ENCODE measurements at regions not wholly inside any gene's neighbourhood (a gene's known extent, or its start where the extent isn't known, plus 50 kb on each side); places are given as distances from the start of the nearest gene placed in this dataset.

DNA sequence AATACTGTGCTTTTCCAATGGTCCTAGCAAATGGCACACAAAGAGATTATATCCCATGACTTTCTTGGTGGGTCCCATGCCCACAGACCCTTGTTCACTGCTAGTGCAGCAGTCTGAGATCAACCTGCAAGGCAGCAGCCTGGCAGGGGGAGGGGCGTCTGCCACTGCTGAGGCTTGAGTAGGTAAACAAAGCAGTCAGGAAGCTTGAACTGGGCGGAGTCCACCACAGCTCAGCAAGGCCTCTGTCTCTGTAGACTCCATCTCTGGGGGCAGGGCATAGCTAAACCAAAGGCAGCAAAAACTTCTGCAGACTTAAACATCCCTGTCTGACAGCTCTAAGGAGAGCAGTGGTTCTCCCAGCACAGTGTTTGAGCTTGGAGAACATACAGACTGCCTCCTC lies 82.9 kb downstream of the ZNF737 start:
- DNase-seq, result no peak
- Histone ChIP-seq H3K79me2 (ENCODE audit: low read depth) (no peaks in the 10 kb centered on the region), H2AFZ (no peak overlapping the region), H3K9me3 (ENCODE audit: insufficient read depth, low read depth) (0 out of 2 replicates have a peak, but pooled peaks cover 3% of the 10 kb centered on the region), H3K36me3 (ENCODE audit: low read depth) (no peaks in the 10 kb centered on the region), H4K20me1 (ENCODE audit: insufficient read depth) (no peaks in the 10 kb centered on the region), H3K9me2 (ENCODE audit: insufficient read depth) (no peaks in the 10 kb centered on the region), H3K27me3 (ENCODE audit: insufficient read depth, low read depth) (no peaks in the 10 kb centered on the region), H3K27ac (no peak overlapping the region), H3K4me1 (replicated peaks; ENCODE audit: insufficient read depth) (no peaks in the 10 kb centered on the region), H3K4me2 (no peak overlapping the region), H3K4me3 (no peak overlapping the region), H3F3A (ENCODE audit: insufficient read depth, low read depth) (no peaks in the 10 kb centered on the region)
- ChIA-PET POLR2A (ENCODE audit: unreplicated experiment) (no interaction called here), CTCF (no interaction called here)
- TF ChIP-seq EZH2 (IDR thresholded peaks at IDR 0.05; ENCODE audit: low read depth), result no peak
- TF ChIP-seq, protein P1, sequence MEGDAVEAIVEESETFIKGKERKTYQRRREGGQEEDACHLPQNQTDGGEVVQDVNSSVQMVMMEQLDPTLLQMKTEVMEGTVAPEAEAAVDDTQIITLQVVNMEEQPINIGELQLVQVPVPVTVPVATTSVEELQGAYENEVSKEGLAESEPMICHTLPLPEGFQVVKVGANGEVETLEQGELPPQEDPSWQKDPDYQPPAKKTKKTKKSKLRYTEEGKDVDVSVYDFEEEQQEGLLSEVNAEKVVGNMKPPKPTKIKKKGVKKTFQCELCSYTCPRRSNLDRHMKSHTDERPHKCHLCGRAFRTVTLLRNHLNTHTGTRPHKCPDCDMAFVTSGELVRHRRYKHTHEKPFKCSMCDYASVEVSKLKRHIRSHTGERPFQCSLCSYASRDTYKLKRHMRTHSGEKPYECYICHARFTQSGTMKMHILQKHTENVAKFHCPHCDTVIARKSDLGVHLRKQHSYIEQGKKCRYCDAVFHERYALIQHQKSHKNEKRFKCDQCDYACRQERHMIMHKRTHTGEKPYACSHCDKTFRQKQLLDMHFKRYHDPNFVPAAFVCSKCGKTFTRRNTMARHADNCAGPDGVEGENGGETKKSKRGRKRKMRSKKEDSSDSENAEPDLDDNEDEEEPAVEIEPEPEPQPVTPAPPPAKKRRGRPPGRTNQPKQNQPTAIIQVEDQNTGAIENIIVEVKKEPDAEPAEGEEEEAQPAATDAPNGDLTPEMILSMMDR (conservative IDR thresholded peaks at IDR 0.05), result no peak
- intact Hi-C loops (cut with micrococcal nuclease; ENCODE audit: unreplicated experiment), result no loop called here
- BruUV-seq (replicated peaks), result no TSS peak

DNA sequence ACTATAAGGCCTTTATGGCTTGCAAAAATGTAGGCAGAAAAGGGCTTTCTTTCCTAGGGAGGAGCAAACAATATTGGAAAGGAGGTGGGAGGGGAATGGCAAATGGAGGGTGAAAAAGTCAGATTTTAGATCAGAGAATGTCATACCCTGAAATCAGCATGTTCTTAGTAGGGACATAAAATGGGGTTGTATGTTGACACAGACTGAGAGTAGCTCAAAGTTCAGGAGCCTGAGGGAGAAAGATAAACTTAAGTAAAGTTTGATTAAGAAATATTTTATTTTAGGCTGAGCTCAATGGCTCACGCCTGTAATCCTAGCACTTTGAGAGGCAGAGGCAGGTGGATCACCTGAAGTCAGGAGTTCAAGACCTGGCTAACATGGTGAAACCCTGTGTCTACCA lies 83.8 kb downstream of the ZNF737 start:
- H3K4me1 ChIP-seq (replicated peaks; ENCODE audit: insufficient read depth), result no peaks in the 10 kb centered on the region
- H3K27ac ChIP-seq, result no peak overlapping the region
- ChIA-PET POLR2A (ENCODE audit: unreplicated experiment) (no interaction called here), CTCF (no interaction called here)
- no peaks in the 10 kb centered on the region for H3F3A ChIP-seq (ENCODE audit: insufficient read depth, low read depth)
- BruUV-seq (replicated peaks), result no TSS peak
- no peaks in the 10 kb centered on the region for H4K20me1 ChIP-seq (ENCODE audit: insufficient read depth)
- H3K4me3 ChIP-seq, result no peak overlapping the region
- H3K27me3 ChIP-seq (ENCODE audit: insufficient read depth, low read depth), result no peaks in the 10 kb centered on the region
- TF ChIP-seq, protein P1 (conservative IDR thresholded peaks at IDR 0.05), result no peak
- intact Hi-C loops (cut with micrococcal nuclease; ENCODE audit: unreplicated experiment), result no loop called here
- no peak for DNase-seq
- H2AFZ ChIP-seq, result no peak overlapping the region
- no peaks in the 10 kb centered on the region for H3K9me2 ChIP-seq (ENCODE audit: insufficient read depth)
- 0 out of 2 replicates have a peak, but pooled peaks cover 3% of the 10 kb centered on the region for H3K9me3 ChIP-seq (ENCODE audit: insufficient read depth, low read depth)
- no peaks in the 10 kb centered on the region for H3K79me2 ChIP-seq (ENCODE audit: low read depth)
- H3K4me2 ChIP-seq, result no peak overlapping the region
- no peaks in the 10 kb centered on the region for H3K36me3 ChIP-seq (ENCODE audit: low read depth)

DNA sequence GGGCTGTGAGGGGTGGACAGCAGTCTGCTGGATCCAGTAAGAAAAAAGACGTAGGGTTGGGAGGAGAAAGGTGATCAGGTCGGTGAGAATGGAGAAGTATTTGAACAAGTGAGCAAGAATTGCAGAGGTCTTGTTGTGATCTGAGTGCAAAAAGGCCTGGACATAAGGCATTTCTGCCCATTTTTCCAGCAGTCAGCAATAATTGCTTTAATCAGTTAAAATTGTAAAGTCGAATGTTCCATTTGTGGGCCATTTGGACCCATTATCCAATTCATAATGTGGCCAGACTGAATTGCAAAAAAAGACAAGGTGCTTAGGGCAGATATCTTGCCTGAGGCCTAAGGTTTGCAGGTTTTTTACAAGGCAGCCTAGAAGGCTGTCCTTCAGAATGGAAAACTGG lies 86.1 kb downstream of the ZNF737 start:
- Histone ChIP-seq H4K20me1 (ENCODE audit: insufficient read depth) (no peaks in the 10 kb centered on the region), H3K79me2 (ENCODE audit: low read depth) (no peaks in the 10 kb centered on the region), H2AFZ (no peak overlapping the region), H3K4me2 (no peak overlapping the region), H3K4me1 (replicated peaks; ENCODE audit: insufficient read depth) (no peaks in the 10 kb centered on the region), H3F3A (ENCODE audit: insufficient read depth, low read depth) (no peaks in the 10 kb centered on the region), H3K36me3 (ENCODE audit: low read depth) (no peaks in the 10 kb centered on the region), H3K4me3 (no peak overlapping the region), H3K9me3 (ENCODE audit: insufficient read depth, low read depth) (peaks cover 11% of the 10 kb centered on the region; the same call in 1 of the 2 replicates), H3K9me2 (ENCODE audit: insufficient read depth) (no peaks in the 10 kb centered on the region), H3K27ac (no peak overlapping the region), H3K27me3 (ENCODE audit: insufficient read depth, low read depth) (no peaks in the 10 kb centered on the region)
- intact Hi-C loops (cut with micrococcal nuclease; ENCODE audit: unreplicated experiment), result no loop called here
- BruUV-seq (replicated peaks), result no TSS peak
- TF ChIP-seq, protein P1 (conservative IDR thresholded peaks at IDR 0.05), result no peak
- no peak for TF ChIP-seq EZH2 (IDR thresholded peaks at IDR 0.05; ENCODE audit: low read depth)
- ChIA-PET POLR2A (ENCODE audit: unreplicated experiment) (no interaction called here), CTCF (no interaction called here)
- DNase-seq, result no peak

Measured in PC-9 (cell line).